ENCODE measurements at regions not wholly inside any gene's neighbourhood (a gene's known extent, or its start where the extent isn't known, plus 50 kb on each side); places are given as distances from the start of the nearest gene placed in this dataset.

- peak; percentile 19 for TF ChIP-seq CTCF (IDR thresholded peaks at IDR 0.05)
- Histone ChIP-seq H3K27me3 (peaks cover 70% of the 10 kb centered on the region), H3K9me3 (no peaks in the 10 kb centered on the region), H3K36me3 (no peaks in the 10 kb centered on the region), H3K4me1 (peaks cover 18% of the 10 kb centered on the region), H3K9ac (ENCODE audit: low read depth in 2 of 2, low read length in 2 of 2) (no peak overlapping the region), H3K27ac (no peak overlapping the region), H3K4me3 (no peak overlapping the region)
- intact Hi-C loops (cut with DNase I): no loop called here
- DNase-seq: no peak
Measured at GRCh38 chr7:155371884-155372781, 74.5 kb downstream of the INSIG1 start.

- H3K27ac ChIP-seq: no peak overlapping the region
- intact Hi-C loops (cut with DNase I): no loop called here
- no peaks in the 10 kb centered on the region for H3K36me3 ChIP-seq
- peaks cover 21% of the 10 kb centered on the region for H3K4me1 ChIP-seq
- no peak for TF ChIP-seq CTCF (IDR thresholded peaks at IDR 0.05)
- peaks cover 78% of the 10 kb centered on the region for H3K27me3 ChIP-seq
- no peak for DNase-seq
- no peaks in the 10 kb centered on the region for H3K9me3 ChIP-seq
- no peak overlapping the region for H3K9ac ChIP-seq (ENCODE audit: low read depth in 2 of 2, low read length in 2 of 2)
- H3K4me3 ChIP-seq: peak overlapping the region; percentile 6
Measured at GRCh38 chr7:155372782-155373358, 75.2 kb downstream of the INSIG1 start.

GRCh38 chr7:155373359-155374273 lies 75.9 kb downstream of the INSIG1 start:
- TF ChIP-seq CTCF (IDR thresholded peaks at IDR 0.05): no peak
- peak overlapping the region; percentile 6 for H3K4me3 ChIP-seq
- no peak for DNase-seq

GRCh38 chr7:155374276-155375252 lies 76.9 kb downstream of the INSIG1 start:
- Histone ChIP-seq H3K4me1 (peaks cover 23% of the 10 kb centered on the region), H3K4me3 (peak overlapping the region; percentile 6), H3K36me3 (no peaks in the 10 kb centered on the region), H3K27ac (no peak overlapping the region), H3K9ac (ENCODE audit: low read depth in 2 of 2, low read length in 2 of 2) (no peak overlapping the region), H3K9me3 (no peaks in the 10 kb centered on the region), H3K27me3 (peaks cover 94% of the 10 kb centered on the region)
- no peak for DNase-seq
- intact Hi-C loops (cut with DNase I): no loop called here
- no peak for TF ChIP-seq CTCF (IDR thresholded peaks at IDR 0.05)

More at GRCh38 chr7:155373359-155374273, 75.9 kb downstream of the INSIG1 start:
- Histone ChIP-seq H3K9ac (ENCODE audit: low read depth in 2 of 2, low read length in 2 of 2) (no peak overlapping the region), H3K9me3 (no peaks in the 10 kb centered on the region), H3K4me1 (peaks cover 23% of the 10 kb centered on the region), H3K27me3 (peaks cover 85% of the 10 kb centered on the region), H3K36me3 (no peaks in the 10 kb centered on the region), H3K27ac (no peak overlapping the region)
- intact Hi-C loops (cut with DNase I): no loop called here

Data from colonic mucosa (tissue), 4 donors.